Sciatic nerve (tissue), 2 donors: ENCODE measurements at regions not wholly inside any gene's neighbourhood (a gene's known extent, or its start where the extent isn't known, plus 50 kb on each side); places are given as distances from the start of the nearest gene placed in this dataset.
"Not testable (repeated sequence)": the region's sequence is repeated elsewhere in the genome, so short reads cannot be mapped to it uniquely, and the experiment has no call there.

Experiments
- ATAC-seq: fragments of 200-7000 bp; cut with Tn5 transposase; one replicate; pipeline ENCODE4 v1.9.1; 2020; ENCODE audit warnings: mild to moderate bottlenecking, moderate library complexity
- DNase-seq: peaks from one replicate; pipeline ENCODE4 v3.0.0-alpha.2; 2020; ENCODE audit warnings: low spot score
- intact Hi-C: fragments of 100-400 bp; cut with DNase I; formaldehyde crosslinking; loops from one replicate; pipeline ENCODE4 v1.14.2; 2022
- donor health status: DM: no; HTN: no; CAD: no.
- donor health status: DM: no; HTN: no; CAD: no.

- intact Hi-C loops, result no loop called here
- ATAC-seq (no peak), DNase-seq (no peak)
Measured at GRCh38 chr7:92934096-92934495, 97.7 kb upstream of the CDK6 start.

- no peak for DNase-seq
- intact Hi-C loops, result no loop called here
- ATAC-seq, result no peak
Measured at GRCh38 chr7:92932450-92932849, 96.1 kb upstream of the CDK6 start.

GRCh38 chr7:92930404-92930803 is 94.0 kb upstream of the CDK6 start:
- intact Hi-C loops, result no loop called here
- DNase-seq (no peak), ATAC-seq (no peak)

GRCh38 chr7:92926697-92927044 is 90.3 kb upstream of the CDK6 start:
- ATAC-seq (no peak), DNase-seq (no peak)
- intact Hi-C loops, result no loop called here

GRCh38 chr7:92925876-92926696 is 89.7 kb upstream of the CDK6 start:
- no peak for DNase-seq
- intact Hi-C loops, result no loop called here
- no peak for ATAC-seq

DNA sequence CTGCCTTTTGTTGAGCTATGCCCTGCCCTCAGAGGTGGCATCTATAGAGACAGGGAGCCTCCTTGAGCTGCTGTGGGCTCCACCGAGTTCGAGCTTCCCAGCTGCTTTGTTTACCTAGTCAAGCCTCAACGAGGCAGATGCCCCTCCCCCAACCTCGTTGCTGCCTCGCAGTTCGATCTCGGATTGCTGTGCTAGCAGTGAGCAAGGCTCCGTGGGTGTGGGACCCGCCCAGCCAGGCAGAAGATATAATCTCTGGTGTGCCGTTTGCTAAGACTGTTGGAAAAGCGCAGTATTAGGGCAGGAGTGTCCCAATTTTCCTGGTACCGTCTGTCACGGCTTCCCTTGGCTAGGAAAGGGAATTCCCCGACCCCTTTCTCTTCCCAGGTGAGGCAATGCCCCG is 88.4 kb upstream of the CDK6 start:
- DNase-seq, result no peak
- intact Hi-C loops, result no loop called here
- ATAC-seq, result no peak

DNA sequence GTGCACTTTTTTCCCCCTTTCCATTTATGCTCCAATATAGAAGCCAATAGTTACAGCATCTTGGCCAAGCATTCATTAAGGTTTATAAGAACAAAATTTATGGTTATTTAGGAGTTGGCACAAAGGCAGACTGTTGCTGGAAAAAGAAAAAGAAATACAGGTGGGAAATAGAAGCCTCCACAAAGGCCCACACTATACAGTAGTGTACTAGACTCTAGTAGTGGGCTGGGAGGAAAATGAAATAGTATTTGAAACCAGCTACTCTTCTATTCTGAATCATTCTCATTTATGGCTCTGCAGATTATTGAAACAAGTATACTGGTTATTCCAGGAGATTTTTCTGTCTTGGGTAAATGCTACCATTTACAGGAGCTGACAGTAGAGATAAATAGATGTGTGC is 80.9 kb upstream of the CDK6 start:
- intact Hi-C loops, result no loop called here

DNA sequence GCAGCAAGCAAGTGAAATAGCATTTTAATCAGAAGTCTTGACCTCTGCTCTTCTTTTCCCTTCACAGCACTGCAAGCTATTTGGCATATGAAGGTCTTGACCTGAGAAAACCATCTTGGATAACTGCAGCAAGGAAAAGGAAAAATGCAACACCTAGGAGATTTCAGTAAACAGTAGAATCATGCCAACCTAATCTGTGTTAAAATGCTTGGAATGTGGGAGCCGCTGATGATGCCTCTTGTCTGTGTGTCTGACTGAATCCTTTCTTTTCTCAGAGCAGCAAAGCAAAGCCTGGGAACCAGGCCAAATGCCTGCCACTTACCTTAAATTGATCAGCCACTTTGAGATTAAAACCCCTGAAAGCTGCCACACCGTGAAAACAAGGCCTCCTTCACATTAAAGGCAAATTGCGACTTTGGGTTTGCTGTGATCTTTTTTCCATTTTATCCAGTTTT is 80.4 kb upstream of the CDK6 start:
- no peak for DNase-seq
- no peak for ATAC-seq
- intact Hi-C loops, result no loop called here

More for the DNA sequence above, 80.9 kb upstream of the CDK6 start:
- no peak for ATAC-seq
- no peak for DNase-seq

DNA sequence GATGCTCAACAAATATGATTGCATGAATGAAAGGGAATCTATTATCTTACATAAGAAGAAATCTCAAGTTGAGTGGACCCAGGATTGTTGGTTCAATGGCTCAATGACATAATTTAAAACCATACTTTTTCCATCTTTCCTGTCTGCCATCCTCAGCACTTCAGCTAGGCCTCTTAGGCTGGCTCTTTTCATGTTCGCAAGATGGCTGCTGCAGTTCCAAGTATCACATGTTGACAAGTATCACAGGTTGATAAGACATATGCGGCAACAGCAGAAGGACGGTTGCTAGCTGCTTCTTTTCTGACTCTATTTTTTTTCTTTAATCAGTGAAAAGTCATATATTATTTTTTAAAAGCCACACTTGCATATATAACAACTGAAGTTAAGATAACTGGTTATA is 79.0 kb upstream of the CDK6 start:
- ATAC-seq, result no peak
- no peak for DNase-seq
- intact Hi-C loops, result no loop called here

DNA sequence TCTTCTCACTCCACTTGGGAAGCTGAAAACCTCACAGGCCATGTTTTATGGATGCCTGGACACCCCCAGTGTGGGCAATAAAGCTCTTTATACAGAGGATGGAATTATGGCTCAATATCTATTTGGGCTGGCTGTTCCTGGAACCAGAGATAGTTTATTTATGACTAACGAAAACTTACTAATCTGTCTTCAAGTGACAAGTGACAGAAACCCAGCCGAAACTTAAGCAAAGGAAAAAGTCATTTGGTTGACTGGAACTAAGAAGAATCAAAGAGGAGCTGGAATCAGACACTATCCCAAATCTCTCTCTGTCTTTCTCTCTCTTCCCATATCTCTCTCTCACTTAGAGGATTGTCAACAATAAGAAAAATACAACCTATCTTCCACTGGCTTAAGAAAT is 78.3 kb upstream of the CDK6 start:
- DNase-seq (no peak), ATAC-seq (no peak)
- intact Hi-C loops, result no loop called here

DNA sequence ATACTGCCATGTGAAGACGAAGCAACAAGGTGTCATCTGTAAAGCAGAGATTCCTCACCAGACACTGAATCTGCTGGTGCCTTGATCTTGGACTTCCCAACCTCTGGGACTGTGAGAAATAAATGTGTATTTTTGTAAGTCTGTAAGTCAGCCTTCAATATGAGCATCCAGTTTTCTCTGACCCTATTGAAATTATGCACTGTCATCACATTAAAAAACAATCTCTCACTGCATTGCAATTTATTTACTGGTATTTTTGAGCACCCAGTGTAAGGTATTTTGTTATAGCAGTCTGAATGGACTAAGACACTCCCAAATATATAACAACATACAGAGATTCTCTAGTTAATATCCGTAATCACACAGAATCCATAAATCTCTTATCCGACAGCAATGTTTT is 77.5 kb upstream of the CDK6 start:
- intact Hi-C loops, result no loop called here

GRCh38 chr7:92910976-92911375 is 74.6 kb upstream of the CDK6 start:
- intact Hi-C loops, result no loop called here

More for the DNA sequence above, 77.5 kb upstream of the CDK6 start:
- ATAC-seq, result no peak
- DNase-seq, result no peak

GRCh38 chr7:92909686-92910475 is 73.5 kb upstream of the CDK6 start:
- DNase-seq (no peak), ATAC-seq (no peak)
- intact Hi-C loops, result no loop called here

More at GRCh38 chr7:92910976-92911375, 74.6 kb upstream of the CDK6 start:
- DNase-seq, result no peak
- ATAC-seq, result no peak

GRCh38 chr7:92904244-92905131 is 68.1 kb upstream of the CDK6 start:
- intact Hi-C loops, result no loop called here
- no peak for ATAC-seq
- DNase-seq, result no peak

DNA sequence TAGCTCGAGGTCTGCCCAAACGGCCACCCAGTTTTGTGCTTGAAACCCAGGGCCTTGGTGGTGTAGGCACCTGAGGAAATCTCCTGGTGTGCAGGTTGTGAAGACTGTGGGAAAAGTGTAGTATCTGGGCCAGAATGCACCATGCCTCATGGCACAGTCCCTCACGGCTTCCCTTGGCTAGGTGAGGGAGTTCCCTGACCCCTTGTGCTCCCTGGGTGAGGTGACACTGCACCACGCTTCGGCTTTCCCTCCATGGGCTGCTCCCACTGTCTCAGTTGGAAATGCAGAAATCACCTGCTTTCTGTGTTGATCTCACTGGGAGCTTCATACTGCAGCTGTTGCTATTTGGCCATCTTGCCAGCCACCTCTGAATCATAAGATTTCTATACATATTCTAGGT is 62.4 kb upstream of the CDK6 start:
- DNase-seq (no peak), ATAC-seq (no peak)
- intact Hi-C loops, result no loop called here

DNA sequence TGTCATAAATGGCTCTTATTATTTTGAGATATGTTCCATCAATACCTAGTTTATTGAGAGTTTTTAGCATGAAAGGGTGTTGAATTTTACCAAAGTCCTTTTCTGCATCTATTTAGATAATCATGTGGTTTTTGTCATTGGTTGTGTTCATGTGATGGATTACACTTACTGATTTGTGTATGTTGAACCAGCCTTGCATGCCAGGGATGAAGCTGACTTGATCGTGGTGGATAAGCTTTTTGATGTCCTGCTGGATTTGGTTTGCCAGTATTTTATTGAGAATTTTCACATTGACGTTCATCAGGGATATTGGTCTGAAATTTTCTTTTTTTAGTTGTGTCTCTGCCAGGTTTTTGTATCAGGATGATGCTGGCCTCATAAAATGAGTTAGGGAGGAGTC is 58.5 kb upstream of the CDK6 start:
- DNase-seq, ATAC-seq, intact Hi-C loops: not testable (repeated sequence)

GRCh38 chr7:92889081-92889480 is 52.7 kb upstream of the CDK6 start:
- ATAC-seq, result no peak
- intact Hi-C loops, result no loop called here
- DNase-seq, result no peak
